HepG2 (cell line): ENCODE measurements at regions not wholly inside any gene's neighbourhood (a gene's known extent, or its start where the extent isn't known, plus 50 kb on each side); places are given as distances from the start of the nearest gene placed in this dataset.

Experiments used
- ATAC-seq: fragments of 200-7000 bp; cut with Tn5 transposase; 3 replicates; pipeline ENCODE4 v1.9.1; 2020; ENCODE audit warnings: mild to moderate bottlenecking, moderate library complexity
- BruUV-seq: library from RNA; stranded (reverse); fragments of 400-500 nt; replicated peaks from 2 replicates; lab custom pipeline; 2021; lab: Mats Ljungman, UMichigan
- CTCF ChIA-PET: fragments of 300-600 bp; formaldehyde crosslinking; extraction: SDS; loops from one replicate; lab custom pipeline; 2021; ENCODE audit warnings: low total read pairs, inconsistent platforms, low intra/inter-chr PET ratio; lab: Yijun Ruan, JAX
- POLR2A ChIA-PET: fragments of 350-600 bp; sonication (Branson Sonifier 250); formaldehyde crosslinking; loops from one replicate; lab custom pipeline; 2020; ENCODE audit warnings: antibody characterized with exemption, inconsistent platforms; lab: Yijun Ruan, JAX
- DNase-seq: peaks from one replicate; pipeline ENCODE4 v3.0.0-alpha.2; 2015; ENCODE audit warnings: low spot score
- FAIRE-seq: peaks from 3 replicates; lab custom pipeline; 2011; peaks lifted over from hg19 to GRCh38; lab: Jason Lieb, UNC
- H2AFZ ChIP-seq: one replicate; pipeline ENCODE4 v1.6.1; 2011; ENCODE audit warnings: low read length, inconsistent platforms
- H3K27ac ChIP-seq: fragments of 300-600 bp; 3 replicates; pipeline ENCODE4 v1.8.0; 2011; ENCODE audit warnings: mixed run types, mild to moderate bottlenecking, mixed read lengths, low read length, inconsistent platforms; ENCODE audit not compliant: insufficient read depth; ENCODE audit errors: extremely low read length
- H3K27me3 ChIP-seq, 2 experiments: fragments of 200-600 bp in 1 of 2; 2 replicates in 1 of 2; 3 replicates in 1 of 2; pipeline versions ENCODE4 v1.6.0 to v1.8.0; 2011; ENCODE audit warnings: low read length in 2 of 2, mild to moderate bottlenecking in 2 of 2, moderate library complexity in 2 of 2, inconsistent platforms in 1 of 2; ENCODE audit not compliant: insufficient read depth in 2 of 2, control insufficient read depth in 1 of 2
- H3K36me3 ChIP-seq, 2 experiments: fragments of 200-600 bp in 1 of 2; replicated peaks in 1 of 2; 2 replicates in 1 of 2; 3 replicates in 1 of 2; pipeline versions ENCODE4 v1.5.1 to v1.8.0; 2011; ENCODE audit warnings: low read length in 2 of 2, inconsistent platforms in 1 of 2; ENCODE audit not compliant: insufficient read depth in 2 of 2, control insufficient read depth in 1 of 2
- H3K4me1 ChIP-seq: 2 replicates; pipeline ENCODE4 v1.5.1; 2012; ENCODE audit warnings: low read length, inconsistent platforms; ENCODE audit not compliant: insufficient read depth
- H3K4me2 ChIP-seq: 2 replicates; pipeline ENCODE4 v1.6.0; 2011; ENCODE audit warnings: low read depth, low read length, inconsistent platforms
- H3K4me3 ChIP-seq, 3 experiments: fragments of 200-600 bp in 1 of 3; sonication (generic), shearing (Covaris generic) in 1 of 3; replicated peaks in 1 of 3; 2 replicates each; pipeline ENCODE4 v1.5.1; 2011 to 2016; ENCODE audit warnings: low read length in 3 of 3, inconsistent platforms in 2 of 3, low read depth in 2 of 3, mild to moderate bottlenecking in 2 of 3, control low read depth in 1 of 3, mixed read lengths in 1 of 3; ENCODE audit not compliant: insufficient read depth in 1 of 3
- H3K79me2 ChIP-seq: one replicate; pipeline ENCODE4 v1.6.1; 2011; ENCODE audit warnings: low read length, inconsistent platforms; ENCODE audit not compliant: insufficient read depth
- H3K9ac ChIP-seq: 2 replicates; pipeline ENCODE4 v1.6.0; 2011; ENCODE audit warnings: mild to moderate bottlenecking, low read depth, low read length, inconsistent platforms; ENCODE audit not compliant: insufficient read depth
- H3K9me3 ChIP-seq: 2 replicates; pipeline ENCODE4 v1.5.1; 2012; ENCODE audit warnings: mild to moderate bottlenecking, low read length
- H4K20me1 ChIP-seq: 2 replicates; pipeline ENCODE4 v1.6.0; 2011; ENCODE audit warnings: inconsistent platforms, mild to moderate bottlenecking, low read length, moderate library complexity; ENCODE audit not compliant: insufficient read depth
- CCDC6 ChIP-seq: sonication (generic); formaldehyde crosslinking; IDR thresholded peaks from 2 replicates; pipeline ENCODE4 v1.8.1; 2022; ENCODE audit warnings: mild to moderate bottlenecking, missing genetic modification reagents, moderate library complexity
- CEBPG ChIP-seq: IDR thresholded peaks from 2 replicates; pipeline ENCODE4 v1.6.1; 2016
- DPF2 ChIP-seq: sonication (generic); formaldehyde crosslinking; IDR thresholded peaks from 2 replicates; pipeline ENCODE4 v1.4.0; 2020; ENCODE audit warnings: mild to moderate bottlenecking, low read depth, missing genetic modification reagents, borderline replicate concordance
- JDP2 ChIP-seq: sonication (generic); formaldehyde crosslinking; IDR thresholded peaks from 2 replicates; pipeline ENCODE4 v1.8.1; 2022; ENCODE audit warnings: missing genetic modification reagents, borderline replicate concordance
- MED13 ChIP-seq: sonication (generic); formaldehyde crosslinking; IDR thresholded peaks from 2 replicates; pipeline ENCODE4 v1.5.0; 2020; ENCODE audit warnings: missing genetic modification reagents
- SAFB2 ChIP-seq: sonication (generic); formaldehyde crosslinking; IDR thresholded peaks from 2 replicates; pipeline ENCODE4 v1.5.1; 2020; ENCODE audit warnings: missing genetic modification reagents, low read depth, mild to moderate bottlenecking, borderline replicate concordance
- ZNF281 ChIP-seq: sonication (generic); formaldehyde crosslinking; IDR thresholded peaks from 2 replicates; pipeline ENCODE4 v1.4.0; 2020; ENCODE audit warnings: missing genetic modification reagents, borderline replicate concordance
- ZNF546 ChIP-seq: sonication (generic); formaldehyde crosslinking; conservative IDR thresholded peaks from 2 replicates; pipeline ENCODE4 v1.8.1; 2023; ENCODE audit warnings: mild to moderate bottlenecking, missing genetic modification reagents
- ZNF724P ChIP-seq: sonication (generic); formaldehyde crosslinking; IDR thresholded peaks from 2 replicates; pipeline ENCODE4 v1.8.0; 2022; ENCODE audit warnings: missing genetic modification reagents, borderline replicate concordance
- ZNF777 ChIP-seq: sonication (generic); formaldehyde crosslinking; IDR thresholded peaks from 2 replicates; pipeline ENCODE4 v1.4.0; 2020; ENCODE audit warnings: missing genetic modification reagents
- ZNF816 ChIP-seq: sonication (generic); formaldehyde crosslinking; IDR thresholded peaks from 2 replicates; pipeline ENCODE4 v1.8.0; 2022; ENCODE audit warnings: missing genetic modification reagents, mild to moderate bottlenecking, borderline replicate concordance
- WGBS: methylation state at CpG from one replicate; pipeline ENCODE4 v1.1.6; 2017; ENCODE audit warnings: low lambda C conversion rate; 5-methylcytosine and 5-hydroxymethylcytosine counted together
- in situ Hi-C: cut with HindIII; loops from 2 replicates; pipeline ENCODE4 v1.10.0; 2017; ENCODE audit warnings: low pct_unique_long_range_greater_than_20kb; ENCODE audit not compliant: extremely low pct_ligation_motif_present
- intact Hi-C: fragments of 100-400 bp; cut with micrococcal nuclease; formaldehyde crosslinking; loops from one replicate; pipeline ENCODE4 v1.10.0; 2022; ENCODE audit not compliant: unreplicated experiment
- TF ChIP-seq, protein P1 (sequence below): sonication (generic); formaldehyde crosslinking; conservative IDR thresholded peaks from 2 replicates; pipeline ENCODE4 v1.8.1; 2023; ENCODE audit warnings: missing genetic modification reagents
- TF ChIP-seq, protein P2 (sequence below): sonication (generic); formaldehyde crosslinking; IDR thresholded peaks from 2 replicates; pipeline ENCODE4 v1.5.0; 2020; ENCODE audit warnings: mild to moderate bottlenecking, missing genetic modification reagents
- TF ChIP-seq, protein P3 (sequence below): sonication (generic); formaldehyde crosslinking; IDR thresholded peaks from 2 replicates; pipeline ENCODE4 v1.4.0; 2020; ENCODE audit warnings: missing genetic modification reagents
- TF ChIP-seq, protein P4 (sequence below): sonication (generic); formaldehyde crosslinking; IDR thresholded peaks from 2 replicates; pipeline ENCODE4 v1.5.0; 2020; ENCODE audit warnings: missing genetic modification reagents

DNA sequence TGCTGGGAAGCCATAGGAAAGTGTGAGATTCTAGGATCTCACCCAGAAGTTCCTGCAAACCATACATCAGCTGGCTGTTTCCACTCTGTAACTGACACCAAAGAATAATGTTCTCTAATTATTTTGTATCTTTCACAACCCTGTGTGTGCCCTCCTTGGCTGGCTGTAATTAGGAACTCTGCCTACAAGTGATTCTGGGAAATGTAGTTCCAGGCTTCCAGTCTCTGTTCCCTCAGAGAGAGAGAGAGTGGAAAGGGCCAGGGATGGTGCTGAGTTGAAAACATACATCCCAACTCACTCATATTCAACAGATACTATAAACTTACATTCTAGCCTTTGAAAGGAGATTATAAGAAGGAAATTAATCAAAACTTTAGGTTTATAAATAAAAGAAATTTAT, 57.5 kb upstream of the C1QTNF7 start (continued):
- no peak for TF ChIP-seq SAFB2 (CRISPR knock-in tag)
- TF ChIP-seq ZNF546, result no peak
- no peak for TF ChIP-seq MED13 (CRISPR knock-in tag)
- TF ChIP-seq CEBPG (CRISPR knock-in tag), result no peak

DNA sequence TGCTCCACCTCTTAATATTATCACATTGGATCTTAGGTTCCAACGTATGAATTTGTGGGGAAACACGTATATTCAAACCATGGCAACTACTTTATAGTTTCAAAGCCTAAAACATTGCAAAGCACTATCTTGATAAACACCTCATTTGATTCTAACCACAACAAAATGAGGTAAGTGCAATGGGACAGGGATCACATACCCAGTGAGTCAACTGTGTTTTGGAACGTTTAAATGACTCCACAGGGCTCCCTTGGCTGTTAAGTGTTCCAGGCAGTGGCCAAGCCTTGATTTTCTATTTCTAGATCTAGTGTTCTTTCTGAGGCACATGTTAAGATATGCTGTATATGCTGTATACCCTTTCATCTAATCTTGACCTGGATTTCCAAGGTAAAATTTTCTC, 54.5 kb upstream of the C1QTNF7 start:
- DNase-seq, result no peak
- no peak overlapping the region for H3K4me2 ChIP-seq
- BruUV-seq, result no TSS peak
- TF ChIP-seq, protein P1, sequence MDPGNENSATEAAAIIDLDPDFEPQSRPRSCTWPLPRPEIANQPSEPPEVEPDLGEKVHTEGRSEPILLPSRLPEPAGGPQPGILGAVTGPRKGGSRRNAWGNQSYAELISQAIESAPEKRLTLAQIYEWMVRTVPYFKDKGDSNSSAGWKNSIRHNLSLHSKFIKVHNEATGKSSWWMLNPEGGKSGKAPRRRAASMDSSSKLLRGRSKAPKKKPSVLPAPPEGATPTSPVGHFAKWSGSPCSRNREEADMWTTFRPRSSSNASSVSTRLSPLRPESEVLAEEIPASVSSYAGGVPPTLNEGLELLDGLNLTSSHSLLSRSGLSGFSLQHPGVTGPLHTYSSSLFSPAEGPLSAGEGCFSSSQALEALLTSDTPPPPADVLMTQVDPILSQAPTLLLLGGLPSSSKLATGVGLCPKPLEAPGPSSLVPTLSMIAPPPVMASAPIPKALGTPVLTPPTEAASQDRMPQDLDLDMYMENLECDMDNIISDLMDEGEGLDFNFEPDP (CRISPR knock-in tag), result no peak
- no peak for TF ChIP-seq ZNF281
- no peak for TF ChIP-seq JDP2 (CRISPR knock-in tag)
- TF ChIP-seq ZNF777 (CRISPR knock-in tag), result no peak
- TF ChIP-seq, protein P2, sequence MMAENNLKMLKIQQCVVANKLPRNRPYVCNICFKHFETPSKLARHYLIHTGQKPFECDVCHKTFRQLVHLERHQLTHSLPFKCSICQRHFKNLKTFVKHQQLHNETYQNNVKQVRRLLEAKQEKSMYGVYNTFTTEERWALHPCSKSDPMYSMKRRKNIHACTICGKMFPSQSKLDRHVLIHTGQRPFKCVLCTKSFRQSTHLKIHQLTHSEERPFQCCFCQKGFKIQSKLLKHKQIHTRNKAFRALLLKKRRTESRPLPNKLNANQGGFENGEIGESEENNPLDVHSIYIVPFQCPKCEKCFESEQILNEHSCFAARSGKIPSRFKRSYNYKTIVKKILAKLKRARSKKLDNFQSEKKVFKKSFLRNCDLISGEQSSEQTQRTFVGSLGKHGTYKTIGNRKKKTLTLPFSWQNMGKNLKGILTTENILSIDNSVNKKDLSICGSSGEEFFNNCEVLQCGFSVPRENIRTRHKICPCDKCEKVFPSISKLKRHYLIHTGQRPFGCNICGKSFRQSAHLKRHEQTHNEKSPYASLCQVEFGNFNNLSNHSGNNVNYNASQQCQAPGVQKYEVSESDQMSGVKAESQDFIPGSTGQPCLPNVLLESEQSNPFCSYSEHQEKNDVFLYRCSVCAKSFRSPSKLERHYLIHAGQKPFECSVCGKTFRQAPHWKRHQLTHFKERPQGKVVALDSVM (CRISPR knock-in tag), result no peak
- no peak for TF ChIP-seq ZNF816
- TF ChIP-seq SAFB2 (CRISPR knock-in tag), result no peak
- TF ChIP-seq, protein P3, sequence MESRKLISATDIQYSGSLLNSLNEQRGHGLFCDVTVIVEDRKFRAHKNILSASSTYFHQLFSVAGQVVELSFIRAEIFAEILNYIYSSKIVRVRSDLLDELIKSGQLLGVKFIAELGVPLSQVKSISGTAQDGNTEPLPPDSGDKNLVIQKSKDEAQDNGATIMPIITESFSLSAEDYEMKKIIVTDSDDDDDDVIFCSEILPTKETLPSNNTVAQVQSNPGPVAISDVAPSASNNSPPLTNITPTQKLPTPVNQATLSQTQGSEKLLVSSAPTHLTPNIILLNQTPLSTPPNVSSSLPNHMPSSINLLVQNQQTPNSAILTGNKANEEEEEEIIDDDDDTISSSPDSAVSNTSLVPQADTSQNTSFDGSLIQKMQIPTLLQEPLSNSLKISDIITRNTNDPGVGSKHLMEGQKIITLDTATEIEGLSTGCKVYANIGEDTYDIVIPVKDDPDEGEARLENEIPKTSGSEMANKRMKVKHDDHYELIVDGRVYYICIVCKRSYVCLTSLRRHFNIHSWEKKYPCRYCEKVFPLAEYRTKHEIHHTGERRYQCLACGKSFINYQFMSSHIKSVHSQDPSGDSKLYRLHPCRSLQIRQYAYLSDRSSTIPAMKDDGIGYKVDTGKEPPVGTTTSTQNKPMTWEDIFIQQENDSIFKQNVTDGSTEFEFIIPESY, result no peak
- TF ChIP-seq, protein P4, sequence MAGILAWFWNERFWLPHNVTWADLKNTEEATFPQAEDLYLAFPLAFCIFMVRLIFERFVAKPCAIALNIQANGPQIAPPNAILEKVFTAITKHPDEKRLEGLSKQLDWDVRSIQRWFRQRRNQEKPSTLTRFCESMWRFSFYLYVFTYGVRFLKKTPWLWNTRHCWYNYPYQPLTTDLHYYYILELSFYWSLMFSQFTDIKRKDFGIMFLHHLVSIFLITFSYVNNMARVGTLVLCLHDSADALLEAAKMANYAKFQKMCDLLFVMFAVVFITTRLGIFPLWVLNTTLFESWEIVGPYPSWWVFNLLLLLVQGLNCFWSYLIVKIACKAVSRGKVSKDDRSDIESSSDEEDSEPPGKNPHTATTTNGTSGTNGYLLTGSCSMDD (CRISPR knock-in tag), result no peak
- TF ChIP-seq ZNF724P, result no peak
- TF ChIP-seq CCDC6, result no peak
- TF ChIP-seq DPF2 (CRISPR knock-in tag), result no peak
- TF ChIP-seq, all 625 proteins: peak for 0
- WGBS, result 10% methylated on average over 3 of the region's 3 CpGs
- H3K4me1 ChIP-seq, result no peaks in the 10 kb centered on the region
- no peaks in the 10 kb centered on the region for H4K20me1 ChIP-seq
- POLR2A ChIA-PET, result no interaction called here
- H3K4me3 ChIP-seq, result no peak overlapping the region
- H3K36me3 ChIP-seq, result no peaks in the 10 kb centered on the region
- ATAC-seq, result no peak
- no peaks in the 10 kb centered on the region for H3K9me3 ChIP-seq
- H3K79me2 ChIP-seq, result no peaks in the 10 kb centered on the region
- H2AFZ ChIP-seq, result no peak overlapping the region
- CTCF ChIA-PET, result no interaction called here
- FAIRE-seq, result no peak
- no peak overlapping the region for H3K27ac ChIP-seq
- H3K9ac ChIP-seq, result no peak overlapping the region
- peaks cover 0 to 11% of the 10 kb centered on the region in 2 experiments; a peak in 1 of 5 replicates for H3K27me3 ChIP-seq
- intact Hi-C loops, result no loop called here
- in situ Hi-C loops, result no loop called here
